ENCODE measurements at regions not wholly inside any gene's neighbourhood (a gene's known extent, or its start where the extent isn't known, plus 50 kb on each side); places are given as distances from the start of the nearest gene placed in this dataset.

- no peaks in the 10 kb centered on the region for H3K9me3 Mint-ChIP-seq (ENCODE audit: unreplicated experiment)
- TF ChIP-seq, protein P1, sequence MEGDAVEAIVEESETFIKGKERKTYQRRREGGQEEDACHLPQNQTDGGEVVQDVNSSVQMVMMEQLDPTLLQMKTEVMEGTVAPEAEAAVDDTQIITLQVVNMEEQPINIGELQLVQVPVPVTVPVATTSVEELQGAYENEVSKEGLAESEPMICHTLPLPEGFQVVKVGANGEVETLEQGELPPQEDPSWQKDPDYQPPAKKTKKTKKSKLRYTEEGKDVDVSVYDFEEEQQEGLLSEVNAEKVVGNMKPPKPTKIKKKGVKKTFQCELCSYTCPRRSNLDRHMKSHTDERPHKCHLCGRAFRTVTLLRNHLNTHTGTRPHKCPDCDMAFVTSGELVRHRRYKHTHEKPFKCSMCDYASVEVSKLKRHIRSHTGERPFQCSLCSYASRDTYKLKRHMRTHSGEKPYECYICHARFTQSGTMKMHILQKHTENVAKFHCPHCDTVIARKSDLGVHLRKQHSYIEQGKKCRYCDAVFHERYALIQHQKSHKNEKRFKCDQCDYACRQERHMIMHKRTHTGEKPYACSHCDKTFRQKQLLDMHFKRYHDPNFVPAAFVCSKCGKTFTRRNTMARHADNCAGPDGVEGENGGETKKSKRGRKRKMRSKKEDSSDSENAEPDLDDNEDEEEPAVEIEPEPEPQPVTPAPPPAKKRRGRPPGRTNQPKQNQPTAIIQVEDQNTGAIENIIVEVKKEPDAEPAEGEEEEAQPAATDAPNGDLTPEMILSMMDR (IDR thresholded peaks at IDR 0.05; ENCODE audit: partially characterized antibody, unreplicated experiment) = no peak
- H3K4me1 Mint-ChIP-seq (ENCODE audit: low read depth, unreplicated experiment) = no peaks in the 10 kb centered on the region
- H3K27me3 Mint-ChIP-seq (ENCODE audit: unreplicated experiment) = no peaks in the 10 kb centered on the region
- H3K36me3 Mint-ChIP-seq (ENCODE audit: unreplicated experiment) = peaks cover 3% of the 10 kb centered on the region
- no peak overlapping the region for H3K4me3 Mint-ChIP-seq (ENCODE audit: unreplicated experiment)
- H3K27ac Mint-ChIP-seq (ENCODE audit: unreplicated experiment) = no peak overlapping the region
- DNase-seq = no peak
Observed at GRCh38 chr15:68871507-68871906, 50.8 kb upstream of the ANP32A start.

GRCh38 chr15:68874788-68875187 is 54.1 kb upstream of the ANP32A start:
- Mint-ChIP-seq H3K4me1 (ENCODE audit: low read depth, unreplicated experiment) (no peaks in the 10 kb centered on the region), H3K27ac (ENCODE audit: unreplicated experiment) (no peak overlapping the region), H3K9me3 (ENCODE audit: unreplicated experiment) (no peaks in the 10 kb centered on the region), H3K4me3 (ENCODE audit: unreplicated experiment) (no peak overlapping the region), H3K36me3 (ENCODE audit: unreplicated experiment) (no peaks in the 10 kb centered on the region), H3K27me3 (ENCODE audit: unreplicated experiment) (no peaks in the 10 kb centered on the region)
- no peak for DNase-seq
- TF ChIP-seq, protein P1 (IDR thresholded peaks at IDR 0.05; ENCODE audit: partially characterized antibody, unreplicated experiment) = no peak

DNA sequence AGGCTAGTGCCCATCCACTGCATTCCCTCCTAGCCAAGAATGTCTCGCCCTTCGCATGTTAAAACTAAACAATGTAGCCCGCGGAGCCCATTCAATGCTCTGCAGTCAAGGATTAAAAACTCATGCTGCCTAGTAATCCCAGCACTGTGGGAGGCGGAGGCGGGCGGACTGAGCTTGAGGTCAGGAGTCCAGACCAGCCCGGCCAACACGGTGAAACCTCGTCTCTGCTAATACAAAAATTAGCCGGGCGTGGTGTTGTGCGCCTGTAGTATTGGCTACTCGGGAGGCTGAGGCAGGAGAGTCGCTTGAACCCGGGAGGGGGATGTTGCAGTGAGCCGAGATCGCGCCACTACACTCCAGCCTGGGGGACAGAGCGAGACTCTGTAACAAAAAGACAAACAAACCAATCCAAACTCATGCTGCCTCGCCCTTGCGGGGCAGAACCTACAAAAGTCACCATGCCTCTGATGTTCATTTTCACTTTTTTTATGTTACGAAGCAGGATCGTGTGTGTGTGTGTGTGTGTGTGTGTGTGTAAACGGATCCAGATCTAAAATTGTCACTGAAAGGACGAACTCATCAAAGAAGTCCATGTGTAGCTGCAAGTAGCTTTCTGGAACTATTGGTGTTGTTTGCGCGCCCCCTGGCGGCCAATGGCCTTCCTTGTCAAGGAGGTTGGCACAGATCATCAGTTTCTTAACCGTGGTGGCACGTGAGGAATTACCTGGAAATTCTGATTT is 54.8 kb upstream of the SPESP1 start:
- TF ChIP-seq, protein P1 (IDR thresholded peaks at IDR 0.05; ENCODE audit: partially characterized antibody, unreplicated experiment) = peak; percentile 92
- Mint-ChIP-seq H3K4me3 (ENCODE audit: unreplicated experiment) (peak overlapping the region; percentile 84), H3K4me1 (ENCODE audit: low read depth, unreplicated experiment) (no peaks in the 10 kb centered on the region), H3K27ac (ENCODE audit: unreplicated experiment) (no peak overlapping the region), H3K27me3 (ENCODE audit: unreplicated experiment) (no peaks in the 10 kb centered on the region), H3K36me3 (ENCODE audit: unreplicated experiment) (no peaks in the 10 kb centered on the region), H3K9me3 (ENCODE audit: unreplicated experiment) (no peaks in the 10 kb centered on the region)
- DNase-seq = peak; percentile 95

- no peaks in the 10 kb centered on the region for H3K27me3 Mint-ChIP-seq (ENCODE audit: unreplicated experiment)
- TF ChIP-seq, protein P1 (IDR thresholded peaks at IDR 0.05; ENCODE audit: partially characterized antibody, unreplicated experiment) = no peak
- no peak overlapping the region for H3K4me3 Mint-ChIP-seq (ENCODE audit: unreplicated experiment)
- DNase-seq = no peak
- no peaks in the 10 kb centered on the region for H3K9me3 Mint-ChIP-seq (ENCODE audit: unreplicated experiment)
- no peaks in the 10 kb centered on the region for H3K36me3 Mint-ChIP-seq (ENCODE audit: unreplicated experiment)
- H3K27ac Mint-ChIP-seq (ENCODE audit: unreplicated experiment) = no peak overlapping the region
- no peaks in the 10 kb centered on the region for H3K4me1 Mint-ChIP-seq (ENCODE audit: low read depth, unreplicated experiment)
Observed at GRCh38 chr15:68877626-68878025, 52.7 kb upstream of the SPESP1 start.

- TF ChIP-seq, protein P1 (IDR thresholded peaks at IDR 0.05; ENCODE audit: partially characterized antibody, unreplicated experiment) = no peak
- Mint-ChIP-seq H3K36me3 (ENCODE audit: unreplicated experiment) (no peaks in the 10 kb centered on the region), H3K27ac (ENCODE audit: unreplicated experiment) (no peak overlapping the region), H3K4me3 (ENCODE audit: unreplicated experiment) (no peak overlapping the region), H3K27me3 (ENCODE audit: unreplicated experiment) (no peaks in the 10 kb centered on the region), H3K4me1 (ENCODE audit: low read depth, unreplicated experiment) (no peaks in the 10 kb centered on the region), H3K9me3 (ENCODE audit: unreplicated experiment) (no peaks in the 10 kb centered on the region)
- no peak for DNase-seq
Observed at GRCh38 chr15:68880382-68880781, 49.9 kb upstream of the SPESP1 start.
